ENCODE measurements at regions not wholly inside any gene's neighbourhood (a gene's known extent, or its start where the extent isn't known, plus 50 kb on each side); places are given as distances from the start of the nearest gene placed in this dataset.
A peak's percentile ranks its signal among the peaks of the same experiment; 100 is the strongest.

DNA sequence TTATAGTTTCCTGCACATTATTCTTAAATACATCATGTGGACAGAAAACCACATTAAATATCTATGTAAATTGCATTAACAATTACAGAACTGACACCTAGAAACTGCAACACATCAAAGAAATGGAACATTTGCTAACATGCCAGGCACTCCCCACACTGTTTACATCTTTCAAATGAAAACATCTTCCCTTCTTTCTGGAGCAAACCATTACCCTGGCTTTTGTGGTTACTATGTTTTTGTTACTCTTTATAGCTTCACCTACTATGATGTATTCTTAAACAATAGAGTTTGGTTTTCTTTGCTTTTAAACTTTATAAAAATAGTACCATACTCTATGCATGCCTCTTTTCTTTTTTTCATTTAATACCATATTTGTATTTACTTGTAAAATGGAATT is 1894.5 kb upstream of the CELF4 start:
- DNase-seq (ENCODE audit: low read depth), result peak; percentile 12
- TF ChIP-seq, protein P1, sequence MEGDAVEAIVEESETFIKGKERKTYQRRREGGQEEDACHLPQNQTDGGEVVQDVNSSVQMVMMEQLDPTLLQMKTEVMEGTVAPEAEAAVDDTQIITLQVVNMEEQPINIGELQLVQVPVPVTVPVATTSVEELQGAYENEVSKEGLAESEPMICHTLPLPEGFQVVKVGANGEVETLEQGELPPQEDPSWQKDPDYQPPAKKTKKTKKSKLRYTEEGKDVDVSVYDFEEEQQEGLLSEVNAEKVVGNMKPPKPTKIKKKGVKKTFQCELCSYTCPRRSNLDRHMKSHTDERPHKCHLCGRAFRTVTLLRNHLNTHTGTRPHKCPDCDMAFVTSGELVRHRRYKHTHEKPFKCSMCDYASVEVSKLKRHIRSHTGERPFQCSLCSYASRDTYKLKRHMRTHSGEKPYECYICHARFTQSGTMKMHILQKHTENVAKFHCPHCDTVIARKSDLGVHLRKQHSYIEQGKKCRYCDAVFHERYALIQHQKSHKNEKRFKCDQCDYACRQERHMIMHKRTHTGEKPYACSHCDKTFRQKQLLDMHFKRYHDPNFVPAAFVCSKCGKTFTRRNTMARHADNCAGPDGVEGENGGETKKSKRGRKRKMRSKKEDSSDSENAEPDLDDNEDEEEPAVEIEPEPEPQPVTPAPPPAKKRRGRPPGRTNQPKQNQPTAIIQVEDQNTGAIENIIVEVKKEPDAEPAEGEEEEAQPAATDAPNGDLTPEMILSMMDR (conservative IDR thresholded peaks at IDR 0.05; ENCODE audit: low read depth, low read length), result no peak

DNA sequence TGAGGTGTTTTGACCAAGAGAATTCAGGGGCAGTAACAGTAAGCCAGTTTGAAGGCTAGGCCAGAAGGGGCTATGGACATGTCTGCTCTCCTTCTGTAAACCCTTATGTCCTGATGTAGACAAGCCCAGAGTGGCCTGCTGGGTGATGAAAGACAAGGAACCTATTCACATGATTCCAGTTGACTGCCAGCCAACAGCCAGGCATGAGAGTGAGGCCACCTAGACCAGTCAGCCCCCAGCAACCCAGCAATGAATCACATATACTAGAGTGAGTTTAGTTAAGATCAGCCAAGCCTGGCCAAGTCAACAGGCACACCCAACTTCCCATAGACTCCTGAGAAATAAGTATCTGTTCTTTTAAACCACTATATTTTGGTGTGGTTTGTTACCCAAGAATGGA is 1889.7 kb upstream of the CELF4 start:
- DNase-seq (ENCODE audit: low read depth), result peak; percentile 78

More for the DNA sequence above, 1894.5 kb upstream of the CELF4 start:
- H3K4me3 ChIP-seq (ENCODE audit: low read depth, low read length), result no peak overlapping the region

DNA sequence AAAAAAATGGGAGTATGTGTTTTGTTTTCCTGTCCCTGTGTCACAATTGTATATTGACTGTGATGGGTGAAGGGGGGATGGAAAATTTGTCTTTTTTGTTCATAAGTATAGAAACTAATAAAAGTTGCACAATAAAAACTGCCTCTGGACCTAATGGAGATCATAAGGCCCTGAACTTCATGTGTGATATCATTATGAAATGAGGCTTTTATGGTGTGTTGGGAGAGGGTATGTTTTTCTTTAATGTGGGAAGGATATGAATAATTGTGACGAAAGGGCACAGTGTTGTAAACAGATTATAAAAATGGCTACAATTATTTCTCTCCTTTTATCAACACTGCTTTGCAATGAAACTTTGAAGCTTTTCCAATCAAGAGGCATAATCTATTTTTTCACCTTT is 1889.3 kb upstream of the CELF4 start:
- no peak overlapping the region for H3K4me3 ChIP-seq (ENCODE audit: low read depth, low read length)
- no peak for DNase-seq (ENCODE audit: low read depth)
- TF ChIP-seq, protein P1 (conservative IDR thresholded peaks at IDR 0.05; ENCODE audit: low read depth, low read length), result no peak

More for the DNA sequence above, 1889.7 kb upstream of the CELF4 start:
- H3K4me3 ChIP-seq (ENCODE audit: low read depth, low read length), result no peak overlapping the region
- TF ChIP-seq, protein P1 (conservative IDR thresholded peaks at IDR 0.05; ENCODE audit: low read depth, low read length), result no peak

DNA sequence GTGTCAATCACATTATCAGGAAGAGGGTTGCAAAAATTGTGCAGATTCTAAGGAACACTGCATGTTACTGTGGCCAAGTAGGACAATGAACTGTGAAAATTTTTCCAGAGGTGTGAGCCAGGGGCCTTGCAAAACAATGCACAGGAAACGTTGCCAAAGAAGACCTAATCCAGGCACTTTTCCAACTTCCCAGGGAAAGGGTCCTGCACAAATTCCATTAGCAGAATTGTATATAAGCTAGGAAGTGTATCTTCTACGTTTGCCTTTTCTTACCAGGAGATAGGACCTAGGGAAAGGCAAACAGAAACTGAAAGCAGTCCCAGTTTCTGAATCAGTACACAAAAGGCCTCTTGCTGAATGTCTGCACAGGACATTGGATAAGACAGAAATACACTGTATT is 1888.3 kb upstream of the CELF4 start:
- TF ChIP-seq, protein P1 (conservative IDR thresholded peaks at IDR 0.05; ENCODE audit: low read depth, low read length), result no peak
- DNase-seq (ENCODE audit: low read depth), result peak; percentile 85
- peak overlapping the region; percentile 31 for H3K4me3 ChIP-seq (ENCODE audit: low read depth, low read length)

DNA sequence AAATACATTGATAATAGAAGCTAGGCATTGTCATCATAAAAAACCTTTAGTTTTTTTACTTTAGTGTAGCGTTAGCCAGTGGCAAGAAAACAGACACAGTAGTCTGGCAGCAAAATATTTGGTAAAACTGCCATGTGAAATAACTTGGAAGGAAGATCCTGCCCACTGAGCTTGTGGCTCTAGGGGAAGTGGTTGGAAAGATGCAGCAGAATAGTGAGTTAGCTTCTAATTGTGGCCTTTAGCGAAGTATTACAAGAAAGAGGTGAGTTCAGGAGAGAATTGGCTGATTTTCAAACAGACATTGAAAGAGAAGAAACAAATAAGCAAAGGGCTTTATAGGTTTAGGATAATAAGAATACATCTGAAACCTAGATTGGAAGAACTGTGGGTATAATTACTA is 1887.8 kb upstream of the CELF4 start:
- no peak for DNase-seq (ENCODE audit: low read depth)
- TF ChIP-seq, protein P1 (conservative IDR thresholded peaks at IDR 0.05; ENCODE audit: low read depth, low read length), result no peak
- no peak overlapping the region for H3K4me3 ChIP-seq (ENCODE audit: low read depth, low read length)

DNA sequence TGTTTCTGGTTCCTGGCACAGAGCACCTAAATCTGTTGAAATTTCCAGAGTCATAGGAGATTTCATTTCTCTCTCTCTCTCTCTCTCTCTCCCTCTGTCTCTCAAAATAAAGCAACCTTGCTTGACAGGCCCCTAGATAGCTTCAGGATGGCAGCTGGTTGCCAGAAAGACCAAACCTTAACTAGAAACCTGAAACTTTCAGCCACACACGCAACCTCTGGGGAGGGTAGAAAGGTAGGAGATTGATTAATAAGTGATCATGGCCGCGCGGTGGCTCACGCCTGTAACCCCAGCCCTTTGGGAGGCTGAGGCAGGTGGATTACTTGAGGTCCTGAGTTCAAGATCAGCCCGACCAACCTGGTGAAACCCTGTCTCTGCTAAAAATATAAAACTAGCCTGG is 1885.4 kb upstream of the CELF4 start:
- no peak overlapping the region for H3K4me3 ChIP-seq (ENCODE audit: low read depth, low read length)
- TF ChIP-seq, protein P1 (conservative IDR thresholded peaks at IDR 0.05; ENCODE audit: low read depth, low read length), result no peak
- DNase-seq (ENCODE audit: low read depth), result no peak

DNA sequence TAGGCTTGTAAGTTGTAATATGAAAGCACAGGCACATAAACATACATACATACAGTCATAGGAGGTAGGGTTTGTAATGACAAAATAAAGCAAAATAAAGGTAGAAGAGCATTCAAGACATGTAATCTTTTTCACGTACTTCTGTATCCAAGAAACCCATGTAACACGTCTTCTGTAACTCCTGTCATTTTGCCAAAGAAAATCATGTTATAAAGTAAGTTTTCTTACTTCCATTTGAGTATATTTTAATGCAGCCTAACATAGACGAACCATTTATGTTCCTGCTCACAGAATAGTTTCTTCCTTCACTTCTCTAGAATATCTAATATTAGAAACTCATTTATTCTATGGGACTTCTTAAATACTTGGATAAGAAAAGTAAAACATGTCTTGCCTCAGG is 1884.0 kb upstream of the CELF4 start:
- DNase-seq (ENCODE audit: low read depth), result no peak
- TF ChIP-seq, protein P1 (conservative IDR thresholded peaks at IDR 0.05; ENCODE audit: low read depth, low read length), result no peak
- H3K4me3 ChIP-seq (ENCODE audit: low read depth, low read length), result no peak overlapping the region
